ENCODE measurements at regions not wholly inside any gene's neighbourhood (a gene's known extent, or its start where the extent isn't known, plus 50 kb on each side); places are given as distances from the start of the nearest gene placed in this dataset.

DNA sequence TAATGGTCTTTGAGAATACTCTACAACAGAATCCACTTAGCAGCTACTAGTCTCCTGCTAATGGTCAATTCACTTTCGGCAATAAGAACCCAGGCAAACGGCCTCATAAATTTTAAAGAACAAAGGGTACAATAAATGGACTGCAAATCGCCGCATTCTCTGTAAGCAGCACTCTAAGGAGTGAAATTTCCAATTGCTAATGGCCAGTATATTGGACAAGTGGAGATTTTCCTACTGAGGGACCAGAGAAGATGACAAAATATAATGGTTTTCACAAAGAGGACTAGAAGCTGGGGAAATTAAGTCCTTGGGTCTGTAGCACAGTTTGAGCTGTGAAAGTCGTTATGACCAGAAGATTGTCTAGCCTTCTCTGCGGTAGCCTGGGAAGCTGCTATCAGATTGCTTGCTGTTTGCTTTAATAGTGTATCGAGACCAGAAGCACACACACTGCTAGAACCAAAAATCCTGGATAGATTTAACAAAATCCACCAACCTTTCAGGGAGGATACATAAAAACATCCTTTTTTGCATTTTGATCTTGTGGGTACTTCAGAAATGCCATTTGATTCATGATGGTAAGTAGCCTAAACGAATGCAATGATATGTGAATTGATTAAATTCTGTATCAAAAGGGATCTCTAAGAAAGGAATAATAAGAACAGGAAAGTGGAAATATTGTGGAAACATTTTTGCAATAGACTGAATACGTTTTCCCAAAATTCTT lies 53.6 kb upstream of the ATP8B1 start:
- Histone ChIP-seq H3K9ac (ENCODE audit: extremely low read depth, insufficient read length, low read length) (no peak overlapping the region), H2AK5ac (ENCODE audit: insufficient read length, low read length) (no peak overlapping the region), H2BK5ac (ENCODE audit: insufficient read length, low read length) (no peak overlapping the region), H3K56ac (ENCODE audit: insufficient read length, low read depth, low read length) (no peak overlapping the region), H3K27me3 (ENCODE audit: insufficient read depth, low read length) (no peaks in the 10 kb centered on the region), H3T11ph (ENCODE audit: low read length) (no peak overlapping the region), H3K18ac (ENCODE audit: insufficient read length, low read depth, low read length) (no peak overlapping the region), H4K5ac (ENCODE audit: insufficient read length, low read depth, low read length) (no peak overlapping the region), H4K20me1 (ENCODE audit: control insufficient read depth, insufficient read depth, insufficient read length) (no peaks in the 10 kb centered on the region), H2AFZ (ENCODE audit: low read length) (no peak overlapping the region), H3K14ac (ENCODE audit: insufficient read depth, low read length) (no peak overlapping the region), H2BK20ac (ENCODE audit: low read depth, low read length, poor library complexity, severe bottlenecking) (no peak overlapping the region), H2BK15ac (ENCODE audit: low read depth, low read length) (no peak overlapping the region), H3K79me2 (ENCODE audit: insufficient read depth, low read length) (no peaks in the 10 kb centered on the region), H3K23ac (ENCODE audit: insufficient read length, low read depth, low read length) (no peak overlapping the region), H3K79me1 (ENCODE audit: insufficient read depth, low read depth, low read length, poor library complexity, severe bottlenecking) (no peaks in the 10 kb centered on the region), H4K91ac (ENCODE audit: insufficient read length, low read depth, low read length) (no peak overlapping the region), H3K4me1 (ENCODE audit: insufficient read depth, low read length) (no peaks in the 10 kb centered on the region), H3K4me2 (ENCODE audit: insufficient read depth, insufficient read length, low read length) (no peak overlapping the region), H2BK120ac (ENCODE audit: low read depth, low read length, poor library complexity, severe bottlenecking) (no peak overlapping the region), H3K9me3 (ENCODE audit: control insufficient read depth, low read depth, low read length) (no peaks in the 10 kb centered on the region), H4K8ac (replicated peaks; ENCODE audit: insufficient read length, low read depth, low read length) (no peak overlapping the region), H3K27ac (ENCODE audit: insufficient read length, low read depth, low read length) (no peak overlapping the region), H3K4ac (ENCODE audit: low read depth, low read length) (no peak overlapping the region), H2BK12ac (ENCODE audit: insufficient read length, low read depth, low read length) (no peak overlapping the region), H3K23me2 (ENCODE audit: insufficient read length, low read depth, low read length, poor library complexity, severe bottlenecking) (no peaks in the 10 kb centered on the region)
- Mint-ChIP-seq H3K4me1 (peaks cover 2% of the 10 kb centered on the region in 2 experiments; a peak in 3 of 4 replicates), H3K36me3 (ENCODE audit: insufficient read depth in 1 of 3, low read depth in 3 of 3) (no peaks in the 10 kb centered on the region), H3K9me3 (no peaks in the 10 kb centered on the region), H3K4me3 (no peak overlapping the region), H3K27me3 (ENCODE audit: low read depth) (no peaks in the 10 kb centered on the region; the same call in 1 of the 2 replicates), H3K27ac (no peak overlapping the region)
- TF ChIP-seq, protein P1, sequence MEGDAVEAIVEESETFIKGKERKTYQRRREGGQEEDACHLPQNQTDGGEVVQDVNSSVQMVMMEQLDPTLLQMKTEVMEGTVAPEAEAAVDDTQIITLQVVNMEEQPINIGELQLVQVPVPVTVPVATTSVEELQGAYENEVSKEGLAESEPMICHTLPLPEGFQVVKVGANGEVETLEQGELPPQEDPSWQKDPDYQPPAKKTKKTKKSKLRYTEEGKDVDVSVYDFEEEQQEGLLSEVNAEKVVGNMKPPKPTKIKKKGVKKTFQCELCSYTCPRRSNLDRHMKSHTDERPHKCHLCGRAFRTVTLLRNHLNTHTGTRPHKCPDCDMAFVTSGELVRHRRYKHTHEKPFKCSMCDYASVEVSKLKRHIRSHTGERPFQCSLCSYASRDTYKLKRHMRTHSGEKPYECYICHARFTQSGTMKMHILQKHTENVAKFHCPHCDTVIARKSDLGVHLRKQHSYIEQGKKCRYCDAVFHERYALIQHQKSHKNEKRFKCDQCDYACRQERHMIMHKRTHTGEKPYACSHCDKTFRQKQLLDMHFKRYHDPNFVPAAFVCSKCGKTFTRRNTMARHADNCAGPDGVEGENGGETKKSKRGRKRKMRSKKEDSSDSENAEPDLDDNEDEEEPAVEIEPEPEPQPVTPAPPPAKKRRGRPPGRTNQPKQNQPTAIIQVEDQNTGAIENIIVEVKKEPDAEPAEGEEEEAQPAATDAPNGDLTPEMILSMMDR (conservative IDR thresholded peaks at IDR 0.05), result no peak
- WGBS (ENCODE audit: extremely low coverage, insufficient read length, low lambda C conversion rate), result no CpG with 5 or more reads among the region's 9 CpGs
- DNase-seq, result no peak

Data from H9 (cell line).